ENCODE measurements at regions not wholly inside any gene's neighbourhood (a gene's known extent, or its start where the extent isn't known, plus 50 kb on each side); places are given as distances from the start of the nearest gene placed in this dataset.
"Not testable (repeated sequence)": the region's sequence is repeated elsewhere in the genome, so short reads cannot be mapped to it uniquely, and the experiment has no call there.

DNA sequence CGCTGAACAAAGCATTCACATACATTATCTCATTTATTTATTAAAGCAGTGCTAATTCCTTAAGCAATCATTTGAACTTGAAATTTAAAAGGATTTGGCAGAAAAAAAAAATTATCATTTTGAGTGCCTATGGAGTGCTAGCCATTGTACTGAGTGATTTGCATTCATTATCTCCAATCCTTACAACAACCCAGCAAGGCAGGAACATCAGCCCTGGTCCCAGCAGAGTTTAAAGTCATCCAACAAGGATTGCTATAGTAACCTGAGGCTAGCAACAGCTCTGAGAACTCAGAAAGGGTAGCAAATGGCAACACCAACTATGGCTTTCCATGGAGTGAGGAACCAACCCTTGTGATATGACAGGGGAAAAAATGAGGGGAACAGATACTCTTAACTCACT, 237.6 kb upstream of the SETMAR start:
- intact Hi-C loops (cut with DNase I; ENCODE audit: low total_unique reads) = no loop called here
- no peaks in the 10 kb centered on the region for H3K27me3 ChIP-seq
- TF ChIP-seq POLR2A (IDR thresholded peaks at IDR 0.05) (no peak), EP300 (IDR thresholded peaks at IDR 0.05; ENCODE audit: low read depth) (no peak), POLR2AphosphoS5 (IDR thresholded peaks at IDR 0.05) (no peak)
- TF ChIP-seq, protein P1, sequence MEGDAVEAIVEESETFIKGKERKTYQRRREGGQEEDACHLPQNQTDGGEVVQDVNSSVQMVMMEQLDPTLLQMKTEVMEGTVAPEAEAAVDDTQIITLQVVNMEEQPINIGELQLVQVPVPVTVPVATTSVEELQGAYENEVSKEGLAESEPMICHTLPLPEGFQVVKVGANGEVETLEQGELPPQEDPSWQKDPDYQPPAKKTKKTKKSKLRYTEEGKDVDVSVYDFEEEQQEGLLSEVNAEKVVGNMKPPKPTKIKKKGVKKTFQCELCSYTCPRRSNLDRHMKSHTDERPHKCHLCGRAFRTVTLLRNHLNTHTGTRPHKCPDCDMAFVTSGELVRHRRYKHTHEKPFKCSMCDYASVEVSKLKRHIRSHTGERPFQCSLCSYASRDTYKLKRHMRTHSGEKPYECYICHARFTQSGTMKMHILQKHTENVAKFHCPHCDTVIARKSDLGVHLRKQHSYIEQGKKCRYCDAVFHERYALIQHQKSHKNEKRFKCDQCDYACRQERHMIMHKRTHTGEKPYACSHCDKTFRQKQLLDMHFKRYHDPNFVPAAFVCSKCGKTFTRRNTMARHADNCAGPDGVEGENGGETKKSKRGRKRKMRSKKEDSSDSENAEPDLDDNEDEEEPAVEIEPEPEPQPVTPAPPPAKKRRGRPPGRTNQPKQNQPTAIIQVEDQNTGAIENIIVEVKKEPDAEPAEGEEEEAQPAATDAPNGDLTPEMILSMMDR (IDR thresholded peaks at IDR 0.05) = no peak
- no peak overlapping the region for H3K4me3 ChIP-seq
- 84 to 100% methylated on average over 1 of the region's 1 CpG for WGBS, 2 donors (ENCODE audit: low coverage in 1 of 2)
- no peaks in the 10 kb centered on the region for H3K36me3 ChIP-seq
- no peaks in the 10 kb centered on the region for H3K4me1 ChIP-seq
- no peak overlapping the region for H3K27ac ChIP-seq
- H3K9me3 ChIP-seq = no peaks in the 10 kb centered on the region
- no peak for DNase-seq
- in situ Hi-C loops (cut with MboI; ENCODE audit: low pct_ligation_motif_present in 1 of 4, low pct_unique_long_range_greater_than_20kb in 1 of 4, low sequenced_read_pairs in 3 of 4) = no loop called here

- intact Hi-C loops (cut with DNase I; ENCODE audit: low total_unique reads) = no loop called here
- Histone ChIP-seq H3K4me1 (no peaks in the 10 kb centered on the region), H3K27ac (no peak overlapping the region), H3K36me3 (no peaks in the 10 kb centered on the region), H3K9me3 (no peaks in the 10 kb centered on the region), H3K27me3 (no peaks in the 10 kb centered on the region), H3K4me3 (no peak overlapping the region)
- in situ Hi-C loops (cut with MboI; ENCODE audit: low pct_ligation_motif_present in 1 of 4, low pct_unique_long_range_greater_than_20kb in 1 of 4, low sequenced_read_pairs in 3 of 4) = no loop called here
- DNase-seq = no peak
- TF ChIP-seq POLR2A (IDR thresholded peaks at IDR 0.05) (no peak), EP300 (IDR thresholded peaks at IDR 0.05; ENCODE audit: low read depth) (no peak)
Measured at GRCh38 chr3:4067893-4068292, 235.3 kb upstream of the SETMAR start.

DNA sequence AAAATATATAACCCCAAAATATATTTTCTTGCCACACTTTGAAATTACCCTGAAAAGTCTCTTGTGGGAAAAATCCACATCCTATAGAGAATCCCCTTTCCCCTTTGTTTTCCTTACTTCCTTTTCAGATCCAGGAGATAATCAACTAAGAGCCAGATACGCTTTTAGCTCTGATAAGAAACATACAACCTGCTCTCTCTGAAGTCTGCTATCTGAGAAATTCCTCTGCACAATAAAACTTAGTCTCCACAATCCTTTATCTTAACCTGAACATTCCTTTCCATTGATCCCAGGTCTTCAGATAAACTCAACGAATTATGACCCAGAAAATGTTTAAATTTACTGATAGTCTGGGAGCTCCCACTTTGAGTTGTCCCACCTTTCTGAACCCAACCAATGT, 233.4 kb upstream of the SETMAR start:
- Histone ChIP-seq H3K27ac (no peak overlapping the region), H3K27me3 (no peaks in the 10 kb centered on the region), H3K4me1 (no peaks in the 10 kb centered on the region), H3K36me3 (no peaks in the 10 kb centered on the region), H3K9me3 (no peaks in the 10 kb centered on the region), H3K4me3 (no peak overlapping the region)
- TF ChIP-seq EP300 (IDR thresholded peaks at IDR 0.05; ENCODE audit: low read depth) (no peak), POLR2A (IDR thresholded peaks at IDR 0.05) (no peak), POLR2AphosphoS5 (IDR thresholded peaks at IDR 0.05) (no peak)
- TF ChIP-seq, protein P1 (IDR thresholded peaks at IDR 0.05) = no peak
- intact Hi-C loops (cut with DNase I; ENCODE audit: low total_unique reads) = no loop called here
- in situ Hi-C loops (cut with MboI; ENCODE audit: low pct_ligation_motif_present in 1 of 4, low pct_unique_long_range_greater_than_20kb in 1 of 4, low sequenced_read_pairs in 3 of 4) = no loop called here
- WGBS, 2 donors (ENCODE audit: low coverage in 1 of 2) = 47 to 61% methylated on average over 2 of the region's 2 CpGs
- DNase-seq = no peak

DNA sequence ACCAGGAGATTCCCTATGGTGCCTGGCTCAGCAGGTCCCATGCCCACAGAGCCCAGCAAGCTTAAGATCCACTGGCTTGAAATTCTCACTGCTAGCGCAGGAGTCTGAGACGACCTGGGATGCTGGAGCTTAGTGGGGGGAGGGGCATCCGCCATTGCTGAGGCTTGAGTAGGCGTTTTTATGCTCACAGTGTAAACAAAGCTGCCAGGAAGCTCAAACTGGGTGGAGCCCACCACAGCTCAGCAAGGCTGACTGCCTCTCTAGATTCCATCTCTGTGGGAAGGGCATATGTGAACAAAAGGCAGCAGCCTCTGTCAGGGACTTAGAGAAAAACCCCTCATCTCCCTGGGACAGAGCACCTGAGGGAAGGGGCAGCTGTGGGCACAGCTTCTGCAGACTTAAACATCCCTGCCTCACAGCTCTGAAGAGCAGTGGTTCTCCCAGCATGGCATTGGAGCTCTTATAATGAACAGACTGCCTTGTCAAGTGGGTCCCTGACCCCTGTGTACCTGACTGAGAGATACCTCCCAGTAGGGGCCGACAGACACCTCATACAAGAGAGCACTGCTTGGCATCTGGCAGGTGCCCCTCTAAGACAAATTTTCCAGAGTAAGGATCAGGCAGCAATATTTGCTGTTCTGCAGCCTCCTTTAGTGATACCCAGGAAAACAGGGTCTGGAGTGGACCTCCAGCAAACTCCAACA, 231.5 kb upstream of the SETMAR start:
- peak; percentile 9 for DNase-seq
- 51% methylated on average over 5 of the region's 5 CpGs; no CpG with 5 or more reads in 1 of the 2 donors for WGBS, 2 donors (ENCODE audit: low coverage in 1 of 2)
- TF ChIP-seq, protein P1 (IDR thresholded peaks at IDR 0.05) = no peak
- TF ChIP-seq POLR2AphosphoS5 (IDR thresholded peaks at IDR 0.05) = no peak
- TF ChIP-seq EP300 (IDR thresholded peaks at IDR 0.05; ENCODE audit: low read depth) = no peak
- no peak for TF ChIP-seq POLR2A (IDR thresholded peaks at IDR 0.05)

GRCh38 chr3:4077278-4077677, 225.9 kb upstream of the SETMAR start:
- H3K4me1 ChIP-seq; H3K4me3 ChIP-seq; H3K27ac ChIP-seq; H3K36me3 ChIP-seq; H3K27me3 ChIP-seq; DNase-seq; H3K9me3 ChIP-seq; in situ Hi-C loops (cut with MboI; ENCODE audit: low pct_ligation_motif_present in 1 of 4, low pct_unique_long_range_greater_than_20kb in 1 of 4, low sequenced_read_pairs in 3 of 4); intact Hi-C loops (cut with DNase I; ENCODE audit: low total_unique reads): not testable (repeated sequence)
- WGBS, 2 donors (ENCODE audit: low coverage in 1 of 2) = 89 to 100% methylated on average over 1 to 2 of the region's 2 CpGs

More for the DNA sequence above, 231.5 kb upstream of the SETMAR start:
- no peak overlapping the region for H3K4me3 ChIP-seq
- intact Hi-C loops (cut with DNase I; ENCODE audit: low total_unique reads) = no loop called here
- in situ Hi-C loops (cut with MboI; ENCODE audit: low pct_ligation_motif_present in 1 of 4, low pct_unique_long_range_greater_than_20kb in 1 of 4, low sequenced_read_pairs in 3 of 4) = no loop called here
- no peaks in the 10 kb centered on the region for H3K4me1 ChIP-seq
- no peaks in the 10 kb centered on the region for H3K36me3 ChIP-seq
- peaks cover 5 to 7% of the 10 kb centered on the region in 2 donors for H3K9me3 ChIP-seq
- H3K27me3 ChIP-seq = no peaks in the 10 kb centered on the region
- no peak overlapping the region for H3K27ac ChIP-seq

Data from transverse colon (tissue), 4 donors.